ENCODE measurements at regions not wholly inside any gene's neighbourhood (a gene's known extent, or its start where the extent isn't known, plus 50 kb on each side); places are given as distances from the start of the nearest gene placed in this dataset.

DNA sequence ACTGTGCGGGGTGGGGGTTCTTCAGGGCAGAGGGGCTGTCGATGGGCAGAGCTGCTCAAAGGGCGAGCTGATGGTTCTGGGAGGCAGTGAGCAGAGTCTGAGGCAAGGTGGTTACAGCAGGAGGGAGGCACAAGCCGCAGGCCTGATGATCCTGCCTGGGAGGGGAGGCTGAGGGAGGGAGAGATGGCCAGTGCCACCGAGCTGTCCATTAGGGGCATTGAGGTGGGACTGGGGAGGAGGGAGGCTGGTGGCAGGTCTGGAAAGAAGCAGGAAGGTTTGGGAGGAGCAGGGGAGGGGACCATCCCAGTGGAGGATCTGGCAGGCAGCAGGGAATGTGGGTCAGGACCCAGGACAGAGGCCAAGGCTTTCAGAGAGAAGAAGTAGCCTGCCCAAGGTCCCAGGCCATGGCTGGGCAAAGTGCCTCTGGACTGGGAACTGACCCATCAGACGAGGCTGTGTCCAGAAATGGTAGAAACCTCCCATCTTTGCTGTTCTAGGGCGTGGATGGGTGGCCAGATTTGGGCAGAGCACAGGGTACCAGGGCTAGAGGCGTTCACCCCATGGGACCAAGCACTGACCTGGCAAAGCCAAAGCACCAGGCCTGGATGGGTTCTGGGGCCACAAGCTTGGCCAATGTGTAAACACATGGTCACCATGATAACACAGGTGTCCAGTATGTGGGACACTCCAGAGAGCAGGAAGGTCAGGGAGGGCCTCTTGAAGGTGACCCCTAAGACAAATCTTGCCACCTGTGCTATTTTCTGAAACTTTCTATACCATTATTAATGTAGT is 55.5 kb downstream of the INHBB start:
- Histone ChIP-seq H4K20me1 (ENCODE audit: insufficient read depth, low read length) (peaks cover 3% of the 10 kb centered on the region), H3K4me2 (ENCODE audit: insufficient read depth, low read length) (no peak overlapping the region), H3K4me1 (ENCODE audit: insufficient read depth, low read length) (no peaks in the 10 kb centered on the region), H3K27me3 (ENCODE audit: insufficient read depth, low read length, poor library complexity) (peaks cover 5% of the 10 kb centered on the region), H3K36me3 (ENCODE audit: insufficient read depth, low read length) (no peaks in the 10 kb centered on the region), H2AFZ (ENCODE audit: low read depth, low read length) (no peak overlapping the region), H3K9me3 (ENCODE audit: insufficient read depth, low read length, severe bottlenecking) (no peaks in the 10 kb centered on the region), H3K9ac (ENCODE audit: low read depth, low read length) (no peak overlapping the region), H3K4me3 (ENCODE audit: low read depth in 1 of 2, low read length in 2 of 2) (no peak overlapping the region), H3K79me2 (ENCODE audit: insufficient read depth, low read length) (no peaks in the 10 kb centered on the region), H3K27ac (ENCODE audit: low read length) (no peak overlapping the region)
- ATAC-seq (ENCODE audit: insufficient read depth, low read depth) (no peak), DNase-seq (no peak)
- TF ChIP-seq, protein P1, sequence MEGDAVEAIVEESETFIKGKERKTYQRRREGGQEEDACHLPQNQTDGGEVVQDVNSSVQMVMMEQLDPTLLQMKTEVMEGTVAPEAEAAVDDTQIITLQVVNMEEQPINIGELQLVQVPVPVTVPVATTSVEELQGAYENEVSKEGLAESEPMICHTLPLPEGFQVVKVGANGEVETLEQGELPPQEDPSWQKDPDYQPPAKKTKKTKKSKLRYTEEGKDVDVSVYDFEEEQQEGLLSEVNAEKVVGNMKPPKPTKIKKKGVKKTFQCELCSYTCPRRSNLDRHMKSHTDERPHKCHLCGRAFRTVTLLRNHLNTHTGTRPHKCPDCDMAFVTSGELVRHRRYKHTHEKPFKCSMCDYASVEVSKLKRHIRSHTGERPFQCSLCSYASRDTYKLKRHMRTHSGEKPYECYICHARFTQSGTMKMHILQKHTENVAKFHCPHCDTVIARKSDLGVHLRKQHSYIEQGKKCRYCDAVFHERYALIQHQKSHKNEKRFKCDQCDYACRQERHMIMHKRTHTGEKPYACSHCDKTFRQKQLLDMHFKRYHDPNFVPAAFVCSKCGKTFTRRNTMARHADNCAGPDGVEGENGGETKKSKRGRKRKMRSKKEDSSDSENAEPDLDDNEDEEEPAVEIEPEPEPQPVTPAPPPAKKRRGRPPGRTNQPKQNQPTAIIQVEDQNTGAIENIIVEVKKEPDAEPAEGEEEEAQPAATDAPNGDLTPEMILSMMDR (IDR thresholded peaks at IDR 0.05; ENCODE audit: borderline replicate concordance, extremely low read depth, low read length, poor library complexity, severe bottlenecking) = no peak
- no peak for TF ChIP-seq EZH2 (IDR thresholded peaks at IDR 0.05; ENCODE audit: borderline replicate concordance, low read depth, low read length, severe bottlenecking)

DNA sequence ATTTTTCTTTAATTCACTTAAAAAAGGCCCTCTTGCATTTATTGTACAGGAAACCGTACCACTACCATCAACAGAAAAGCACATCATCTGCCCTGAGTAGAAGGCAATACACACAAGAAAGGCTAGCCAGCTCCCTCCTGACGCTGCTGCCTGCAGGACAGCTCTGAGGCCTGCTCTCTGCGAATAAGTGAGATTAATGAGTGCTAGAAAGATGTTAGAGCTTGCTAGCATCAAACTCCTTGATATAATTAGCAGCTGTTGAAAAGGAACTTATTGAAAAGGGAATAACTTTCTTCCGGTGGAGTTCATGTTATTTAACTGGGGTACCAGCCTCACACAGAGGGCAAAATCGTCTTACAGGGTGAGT is 56.1 kb downstream of the INHBB start:
- no peaks in the 10 kb centered on the region for H3K9me3 ChIP-seq (ENCODE audit: insufficient read depth, low read length, severe bottlenecking)
- no peak for TF ChIP-seq EZH2 (IDR thresholded peaks at IDR 0.05; ENCODE audit: borderline replicate concordance, low read depth, low read length, severe bottlenecking)
- ATAC-seq (ENCODE audit: insufficient read depth, low read depth) (no peak), DNase-seq (no peak)
- H3K4me3 ChIP-seq (ENCODE audit: low read depth in 1 of 2, low read length in 2 of 2) = no peak overlapping the region
- no peak overlapping the region for H3K27ac ChIP-seq (ENCODE audit: low read length)
- peaks cover 3% of the 10 kb centered on the region for H4K20me1 ChIP-seq (ENCODE audit: insufficient read depth, low read length)
- H3K4me2 ChIP-seq (ENCODE audit: insufficient read depth, low read length) = no peak overlapping the region
- no peaks in the 10 kb centered on the region for H3K79me2 ChIP-seq (ENCODE audit: insufficient read depth, low read length)
- no peak overlapping the region for H2AFZ ChIP-seq (ENCODE audit: low read depth, low read length)
- H3K36me3 ChIP-seq (ENCODE audit: insufficient read depth, low read length) = no peaks in the 10 kb centered on the region
- no peak overlapping the region for H3K9ac ChIP-seq (ENCODE audit: low read depth, low read length)
- no peaks in the 10 kb centered on the region for H3K4me1 ChIP-seq (ENCODE audit: insufficient read depth, low read length)
- H3K27me3 ChIP-seq (ENCODE audit: insufficient read depth, low read length, poor library complexity) = peaks cover 4% of the 10 kb centered on the region

DNA sequence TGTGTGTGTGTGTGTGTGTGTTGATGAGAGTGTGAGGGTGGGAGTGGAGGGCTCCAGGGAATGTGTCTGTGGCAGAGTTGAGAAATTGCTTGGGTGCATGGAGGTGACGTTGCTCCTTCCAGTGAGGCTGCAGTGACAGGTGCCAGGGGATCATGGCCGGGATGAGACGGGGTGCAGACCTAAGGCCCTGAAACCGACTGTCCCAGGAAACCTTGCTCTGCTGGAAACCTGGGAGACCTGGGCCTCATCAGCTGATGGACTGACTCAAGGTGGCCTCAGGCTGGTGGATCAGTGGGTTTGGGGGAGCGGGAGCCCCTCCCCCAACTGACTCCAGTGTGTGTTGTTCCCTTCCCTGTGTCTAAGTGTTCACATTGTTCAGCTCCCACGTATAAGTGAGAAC is 56.6 kb downstream of the INHBB start:
- H3K79me2 ChIP-seq (ENCODE audit: insufficient read depth, low read length) = no peaks in the 10 kb centered on the region
- H3K4me2 ChIP-seq (ENCODE audit: insufficient read depth, low read length) = no peak overlapping the region
- no peak overlapping the region for H3K9ac ChIP-seq (ENCODE audit: low read depth, low read length)
- no peaks in the 10 kb centered on the region for H3K9me3 ChIP-seq (ENCODE audit: insufficient read depth, low read length, severe bottlenecking)
- no peak overlapping the region for H2AFZ ChIP-seq (ENCODE audit: low read depth, low read length)
- DNase-seq (no peak), ATAC-seq (ENCODE audit: insufficient read depth, low read depth) (no peak)
- no peak for TF ChIP-seq EZH2 (IDR thresholded peaks at IDR 0.05; ENCODE audit: borderline replicate concordance, low read depth, low read length, severe bottlenecking)
- TF ChIP-seq, protein P1 (IDR thresholded peaks at IDR 0.05; ENCODE audit: borderline replicate concordance, extremely low read depth, low read length, poor library complexity, severe bottlenecking) = no peak
- H3K4me3 ChIP-seq (ENCODE audit: low read depth in 1 of 2, low read length in 2 of 2) = no peak overlapping the region
- H4K20me1 ChIP-seq (ENCODE audit: insufficient read depth, low read length) = peaks cover under 1% of the 10 kb centered on the region; the same call in 1 of the 2 replicates
- no peak overlapping the region for H3K27ac ChIP-seq (ENCODE audit: low read length)
- H3K4me1 ChIP-seq (ENCODE audit: insufficient read depth, low read length) = no peaks in the 10 kb centered on the region
- no peaks in the 10 kb centered on the region for H3K36me3 ChIP-seq (ENCODE audit: insufficient read depth, low read length)
- no peaks in the 10 kb centered on the region for H3K27me3 ChIP-seq (ENCODE audit: insufficient read depth, low read length, poor library complexity)

DNA sequence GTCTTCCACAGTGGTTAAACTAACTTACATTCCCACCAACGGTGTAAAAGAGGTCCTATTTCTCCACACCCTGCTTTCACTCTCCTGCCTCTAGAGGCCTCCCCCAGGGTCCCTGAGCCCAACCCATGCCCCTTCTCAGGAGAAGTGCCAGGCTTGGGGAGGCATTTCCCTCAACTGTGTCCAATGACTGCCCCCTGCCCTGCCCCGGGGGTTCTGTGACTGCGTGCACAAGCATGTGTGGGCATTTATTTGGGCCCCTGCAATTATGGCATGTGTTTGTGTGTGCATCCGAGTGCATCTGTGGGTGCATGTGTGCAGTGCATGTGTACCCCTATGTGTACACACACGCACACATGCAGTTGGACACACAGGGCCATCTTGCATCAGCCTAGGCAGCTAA is 57.3 kb downstream of the INHBB start:
- H3K4me2 ChIP-seq (ENCODE audit: insufficient read depth, low read length) = no peak overlapping the region
- H3K9ac ChIP-seq (ENCODE audit: low read depth, low read length) = no peak overlapping the region
- H3K9me3 ChIP-seq (ENCODE audit: insufficient read depth, low read length, severe bottlenecking) = no peaks in the 10 kb centered on the region
- TF ChIP-seq, protein P1 (IDR thresholded peaks at IDR 0.05; ENCODE audit: borderline replicate concordance, extremely low read depth, low read length, poor library complexity, severe bottlenecking) = no peak
- TF ChIP-seq EZH2 (IDR thresholded peaks at IDR 0.05; ENCODE audit: borderline replicate concordance, low read depth, low read length, severe bottlenecking) = no peak
- H3K36me3 ChIP-seq (ENCODE audit: insufficient read depth, low read length) = no peaks in the 10 kb centered on the region
- no peaks in the 10 kb centered on the region for H3K4me1 ChIP-seq (ENCODE audit: insufficient read depth, low read length)
- no peaks in the 10 kb centered on the region for H3K27me3 ChIP-seq (ENCODE audit: insufficient read depth, low read length, poor library complexity)
- no peak overlapping the region for H3K4me3 ChIP-seq (ENCODE audit: low read depth in 1 of 2, low read length in 2 of 2)
- DNase-seq (no peak), ATAC-seq (ENCODE audit: insufficient read depth, low read depth) (no peak)
- H3K27ac ChIP-seq (ENCODE audit: low read length) = no peak overlapping the region
- no peak overlapping the region for H2AFZ ChIP-seq (ENCODE audit: low read depth, low read length)
- H4K20me1 ChIP-seq (ENCODE audit: insufficient read depth, low read length) = no peaks in the 10 kb centered on the region
- H3K79me2 ChIP-seq (ENCODE audit: insufficient read depth, low read length) = no peaks in the 10 kb centered on the region
